K562 (cell line): ENCODE measurements at regions not wholly inside any gene's neighbourhood (a gene's known extent, or its start where the extent isn't known, plus 50 kb on each side); places are given as distances from the start of the nearest gene placed in this dataset.

Experiments
- ATAC-seq: fragments of 200-7000 bp; cut with Tn5 transposase; 3 replicates; pipeline ENCODE4 v1.9.1; 2020; ENCODE audit warnings: moderate library complexity
- BruUV-seq: library from RNA; stranded (reverse); fragments of 400-500 nt; replicated peaks from 2 replicates; lab custom pipeline; 2021; lab: Mats Ljungman, UMichigan
- CTCF ChIA-PET: fragments of 300-600 bp; formaldehyde crosslinking; extraction: SDS; loops from one replicate; lab custom pipeline; 2021; ENCODE audit warnings: low intra/inter-chr PET ratio; lab: Yijun Ruan, JAX
- POLR2A ChIA-PET: fragments of 300-600, 350-650 bp; sonication (Branson Sonifier 250); formaldehyde crosslinking; extraction: SDS; loops from one replicate; lab custom pipeline; 2021; ENCODE audit warnings: antibody characterized with exemption, inconsistent platforms; lab: Yijun Ruan, JAX
- DNase-seq, 4 experiments: peaks; one replicate each; pipeline versions ENCODE4 v3.0.0 to v3.0.0-alpha.2; 2011 to 2018; ENCODE audit warnings: low spot score in 3 of 4, mixed read lengths in 3 of 4; ENCODE audit errors: extremely low read depth in 1 of 4
- FAIRE-seq: peaks from 2 replicates; lab custom pipeline; 2011; peaks lifted over from hg19 to GRCh38; lab: Jason Lieb, UNC
- H2AFZ ChIP-seq: 2 replicates; pipeline ENCODE4 v1.6.0; 2011; ENCODE audit warnings: low read depth, low read length, control low read depth, inconsistent platforms
- H3K27ac ChIP-seq: fragments of 200-600 bp; 3 replicates; pipeline ENCODE4 v1.8.0; 2011; ENCODE audit warnings: low read depth, mild to moderate bottlenecking, control low read depth, inconsistent platforms, low read length, moderate library complexity, mixed read lengths; ENCODE audit errors: extremely low read depth
- H3K27me3 ChIP-seq, 2 experiments: fragments of 300-600 bp in 1 of 2; 2 replicates in 1 of 2; 3 replicates in 1 of 2; pipeline versions ENCODE4 v1.6.0 to v1.8.0; 2011; ENCODE audit warnings: inconsistent platforms in 2 of 2, low read length in 2 of 2, mild to moderate bottlenecking in 1 of 2, mixed read lengths in 1 of 2, moderate library complexity in 1 of 2; ENCODE audit not compliant: control insufficient read depth in 2 of 2, insufficient read depth in 2 of 2
- H3K36me3 ChIP-seq: fragments of 300-600 bp; 3 replicates; pipeline ENCODE4 v1.8.0; 2011; ENCODE audit warnings: mild to moderate bottlenecking, low read length, inconsistent platforms; ENCODE audit not compliant: control insufficient read depth, insufficient read depth
- H3K4me1 ChIP-seq, 2 experiments: fragments of 200-600 bp in 1 of 2; replicated peaks in 1 of 2; 2 replicates in 1 of 2; 3 replicates in 1 of 2; pipeline versions ENCODE4 v1.5.1 to v1.8.0; 2011; ENCODE audit warnings: inconsistent platforms in 2 of 2, low read length in 2 of 2, mild to moderate bottlenecking in 1 of 2, mixed read lengths in 1 of 2, moderate library complexity in 1 of 2; ENCODE audit not compliant: control insufficient read depth in 2 of 2, insufficient read depth in 2 of 2
- H3K4me2 ChIP-seq: 2 replicates; pipeline ENCODE4 v1.6.1; 2011; ENCODE audit warnings: low read length, control low read depth, inconsistent platforms, mixed read lengths; ENCODE audit not compliant: insufficient read depth
- H3K4me3 ChIP-seq: fragments of 200-600 bp; sonication (generic), shearing (Covaris generic); 2 replicates; pipeline ENCODE4 v1.5.1; 2016; ENCODE audit warnings: control low read depth, inconsistent platforms
- H3K79me2 ChIP-seq: fragments of 200-600 bp; 3 replicates; pipeline ENCODE4 v1.8.0; 2011; ENCODE audit warnings: low read length, inconsistent platforms; ENCODE audit not compliant: control insufficient read depth, insufficient read depth
- H3K9ac ChIP-seq, 2 experiments: 2 replicates each; pipeline versions ENCODE4 v1.6.0 to v1.6.1; 2011; ENCODE audit warnings: low read depth in 2 of 2, low read length in 2 of 2, control low read depth in 1 of 2, inconsistent platforms in 1 of 2, mild to moderate bottlenecking in 1 of 2, mixed read lengths in 1 of 2; ENCODE audit not compliant: insufficient read depth in 1 of 2
- H3K9me1 ChIP-seq: one replicate; pipeline ENCODE4 v1.6.0; 2011; ENCODE audit warnings: inconsistent platforms, mild to moderate bottlenecking, low read length, moderate library complexity; ENCODE audit not compliant: control insufficient read depth, insufficient read depth
- H3K9me3 ChIP-seq: replicated peaks from 2 replicates; pipeline ENCODE4 v1.5.1; 2011; ENCODE audit warnings: low read depth, low read length, inconsistent platforms; ENCODE audit not compliant: control insufficient read depth, insufficient read depth
- H4K20me1 ChIP-seq: replicated peaks from 2 replicates; pipeline ENCODE4 v1.6.1; 2011; ENCODE audit warnings: low read length, inconsistent platforms, mixed read lengths; ENCODE audit not compliant: control insufficient read depth, insufficient read depth
- BHLHE40 ChIP-seq: IDR thresholded peaks from 2 replicates; pipeline ENCODE4 v1.6.1; 2011; ENCODE audit warnings: low read length, improper control_type of control experiment
- BRF1 ChIP-seq: IDR thresholded peaks from 3 replicates; pipeline ENCODE4 v1.6.1; 2011; ENCODE audit warnings: borderline replicate concordance, mild to moderate bottlenecking; ENCODE audit not compliant: insufficient read length; ENCODE audit errors: extremely low read depth
- DLX4 ChIP-seq: fragments of 250-450 bp; sonication (Bioruptor Pico); IDR thresholded peaks from 2 replicates; pipeline ENCODE4 v1.6.1; 2021; ENCODE audit warnings: mild to moderate bottlenecking
- HSF4 ChIP-seq: fragments of 250-450 bp; sonication (Bioruptor Pico); IDR thresholded peaks from 2 replicates; pipeline ENCODE4 v2.1.2; 2022; ENCODE audit warnings: mild to moderate bottlenecking, moderate library complexity, borderline replicate concordance
- KLF6 ChIP-seq: fragments of 250-450 bp; sonication (Bioruptor Pico); IDR thresholded peaks from 2 replicates; pipeline ENCODE4 v1.4.0; 2020; ENCODE audit warnings: mild to moderate bottlenecking, moderate library complexity, borderline replicate concordance
- NEUROD1 ChIP-seq: fragments of 150-350 bp; IDR thresholded peaks from 2 replicates; pipeline ENCODE4 v1.6.1; 2014; ENCODE audit warnings: borderline replicate concordance, low read length, low read depth; ENCODE audit not compliant: partially characterized antibody
- PHTF2 ChIP-seq: fragments of 250-450 bp; sonication (Bioruptor Pico); IDR thresholded peaks from 2 replicates; pipeline ENCODE4 v1.5.0; 2021; ENCODE audit warnings: mild to moderate bottlenecking
- PRMT5 ChIP-seq: sonication (generic); formaldehyde crosslinking; IDR thresholded peaks from 2 replicates; pipeline ENCODE4 v1.5.0; 2020; ENCODE audit warnings: missing genetic modification reagents
- SMAD3 ChIP-seq: fragments of 450-650 bp; formaldehyde crosslinking; conservative IDR thresholded peaks from 2 replicates; pipeline ENCODE4 v1.4.0; 2020; ENCODE audit warnings: mild to moderate bottlenecking
- TFAM ChIP-seq: fragments of 250-450 bp; sonication (Bioruptor Pico); conservative IDR thresholded peaks from 2 replicates; pipeline ENCODE4 v1.5.0; 2021; ENCODE audit warnings: mild to moderate bottlenecking, moderate library complexity
- ZBTB1 ChIP-seq: sonication (generic); formaldehyde crosslinking; IDR thresholded peaks from 2 replicates; pipeline ENCODE4 v1.8.1; 2023; ENCODE audit warnings: missing genetic modification reagents, low read depth, mild to moderate bottlenecking, borderline replicate concordance
- ZNF174 ChIP-seq: fragments of 250-450 bp; sonication (Bioruptor Pico); IDR thresholded peaks from 2 replicates; pipeline ENCODE4 v1.4.0; 2020; ENCODE audit warnings: mild to moderate bottlenecking
- ZNF512 ChIP-seq: IDR thresholded peaks from 2 replicates; pipeline ENCODE4 v1.6.1; 2016; ENCODE audit warnings: missing genetic modification characterization, missing compliant biosample characterization
- WGBS: fragments of 100-300 bp; shearing (Covaris generic); methylation state at CpG from one replicate; pipeline ENCODE4 v1.1.6; 2016; ENCODE audit warnings: low coverage, mixed read lengths; ENCODE audit not compliant: insufficient coverage; ENCODE audit errors: missing lambda C conversion rate; 5-methylcytosine and 5-hydroxymethylcytosine counted together
- in situ Hi-C: fragments of 300-500 bp; cut with MboI; formaldehyde crosslinking; loops from 4 replicates; pipeline ENCODE4 v1.15.0; 2018; ENCODE audit warnings: inconsistent platforms, mixed read lengths
- intact Hi-C: fragments of 100-400 bp; cut with micrococcal nuclease; formaldehyde crosslinking; loops from 2 replicates; pipeline ENCODE4 v1.14.2; 2022
- TF ChIP-seq, protein P1 (sequence below), 3 experiments: fragments of 200-800 bp in 1 of 3; fragments of 250-450 bp in 1 of 3; fragments of 450-650 bp in 1 of 3; sonication (Bioruptor Pico) in 1 of 3; sonication (Bioruptor generic) in 1 of 3; formaldehyde crosslinking in 1 of 3; IDR thresholded peaks; 2 replicates each; pipeline versions ENCODE4 v1.6.1 to v1.8.0; 2016 to 2022; ENCODE audit warnings: mild to moderate bottlenecking in 2 of 3, missing genetic modification characterization in 2 of 3, missing compliant biosample characterization in 1 of 3, moderate library complexity in 1 of 3
- TF ChIP-seq, protein P2 (sequence below): sonication (generic); formaldehyde crosslinking; IDR thresholded peaks from 2 replicates; pipeline ENCODE4 v1.9.0; 2022; ENCODE audit warnings: mild to moderate bottlenecking, missing genetic modification reagents

GRCh38 chr5:67364381-67364970 lies 167.9 kb upstream of the CD180 start (continued):
- TF ChIP-seq, protein P1, sequence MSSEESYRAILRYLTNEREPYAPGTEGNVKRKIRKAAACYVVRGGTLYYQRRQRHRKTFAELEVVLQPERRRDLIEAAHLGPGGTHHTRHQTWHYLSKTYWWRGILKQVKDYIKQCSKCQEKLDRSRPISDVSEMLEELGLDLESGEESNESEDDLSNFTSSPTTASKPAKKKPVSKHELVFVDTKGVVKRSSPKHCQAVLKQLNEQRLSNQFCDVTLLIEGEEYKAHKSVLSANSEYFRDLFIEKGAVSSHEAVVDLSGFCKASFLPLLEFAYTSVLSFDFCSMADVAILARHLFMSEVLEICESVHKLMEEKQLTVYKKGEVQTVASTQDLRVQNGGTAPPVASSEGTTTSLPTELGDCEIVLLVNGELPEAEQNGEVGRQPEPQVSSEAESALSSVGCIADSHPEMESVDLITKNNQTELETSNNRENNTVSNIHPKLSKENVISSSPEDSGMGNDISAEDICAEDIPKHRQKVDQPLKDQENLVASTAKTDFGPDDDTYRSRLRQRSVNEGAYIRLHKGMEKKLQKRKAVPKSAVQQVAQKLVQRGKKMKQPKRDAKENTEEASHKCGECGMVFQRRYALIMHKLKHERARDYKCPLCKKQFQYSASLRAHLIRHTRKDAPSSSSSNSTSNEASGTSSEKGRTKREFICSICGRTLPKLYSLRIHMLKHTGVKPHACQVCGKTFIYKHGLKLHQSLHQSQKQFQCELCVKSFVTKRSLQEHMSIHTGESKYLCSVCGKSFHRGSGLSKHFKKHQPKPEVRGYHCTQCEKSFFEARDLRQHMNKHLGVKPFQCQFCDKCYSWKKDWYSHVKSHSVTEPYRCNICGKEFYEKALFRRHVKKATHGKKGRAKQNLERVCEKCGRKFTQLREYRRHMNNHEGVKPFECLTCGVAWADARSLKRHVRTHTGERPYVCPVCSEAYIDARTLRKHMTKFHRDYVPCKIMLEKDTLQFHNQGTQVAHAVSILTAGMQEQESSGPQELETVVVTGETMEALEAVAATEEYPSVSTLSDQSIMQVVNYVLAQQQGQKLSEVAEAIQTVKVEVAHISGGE (CRISPR knock-in tag; IDR thresholded peaks at IDR 0.05): no peak
- TF ChIP-seq ZNF174 (CRISPR knock-in tag): no peak

- Histone ChIP-seq H3K79me2 (no peaks in the 10 kb centered on the region), H3K9me3 (no peaks in the 10 kb centered on the region), H2AFZ (no peak overlapping the region), H3K4me3 (no peak overlapping the region), H3K27me3 (no peaks in the 10 kb centered on the region), H3K9me1 (no peaks in the 10 kb centered on the region), H3K9ac (no peak overlapping the region), H3K36me3 (no peaks in the 10 kb centered on the region), H3K4me1 (no peaks in the 10 kb centered on the region), H3K27ac (no peak overlapping the region), H3K4me2 (no peak overlapping the region), H4K20me1 (no peaks in the 10 kb centered on the region)
- ATAC-seq (no peak), DNase-seq (no peak), FAIRE-seq (no peak)
- POLR2A ChIA-PET: no interaction called here
- in situ Hi-C loops (no loop called here), intact Hi-C loops (no loop called here)
- 0% methylated on average over 1 of the region's 1 CpG for WGBS
- CTCF ChIA-PET: interaction anchor here (0.8 kb wide), 1 partner anchor 220 kb away, joined by 3 read pairs; no protein-coding TSS in a partner anchor
- BruUV-seq: no TSS peak
- TF ChIP-seq DLX4 (no peak), PHTF2 (CRISPR knock-in tag) (no peak), SMAD3 (no peak), BRF1 (no peak), HSF4 (CRISPR knock-in tag) (no peak), PRMT5 (CRISPR knock-in tag) (no peak), NEUROD1 (no peak), BHLHE40 (no peak), TFAM (no peak), KLF6 (CRISPR knock-in tag) (no peak), ZBTB1 (CRISPR knock-in tag) (no peak), ZNF512 (tag) (no peak)
- TF ChIP-seq, protein P2, sequence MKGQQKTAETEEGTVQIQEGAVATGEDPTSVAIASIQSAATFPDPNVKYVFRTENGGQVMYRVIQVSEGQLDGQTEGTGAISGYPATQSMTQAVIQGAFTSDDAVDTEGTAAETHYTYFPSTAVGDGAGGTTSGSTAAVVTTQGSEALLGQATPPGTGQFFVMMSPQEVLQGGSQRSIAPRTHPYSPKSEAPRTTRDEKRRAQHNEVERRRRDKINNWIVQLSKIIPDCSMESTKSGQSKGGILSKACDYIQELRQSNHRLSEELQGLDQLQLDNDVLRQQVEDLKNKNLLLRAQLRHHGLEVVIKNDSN: no peak
Observed at GRCh38 chr5:67363963-67364362, 167.4 kb upstream of the CD180 start.
